ENCODE measurements at regions not wholly inside any gene's neighbourhood (a gene's known extent, or its start where the extent isn't known, plus 50 kb on each side); places are given as distances from the start of the nearest gene placed in this dataset.

- TF ChIP-seq, protein P1, sequence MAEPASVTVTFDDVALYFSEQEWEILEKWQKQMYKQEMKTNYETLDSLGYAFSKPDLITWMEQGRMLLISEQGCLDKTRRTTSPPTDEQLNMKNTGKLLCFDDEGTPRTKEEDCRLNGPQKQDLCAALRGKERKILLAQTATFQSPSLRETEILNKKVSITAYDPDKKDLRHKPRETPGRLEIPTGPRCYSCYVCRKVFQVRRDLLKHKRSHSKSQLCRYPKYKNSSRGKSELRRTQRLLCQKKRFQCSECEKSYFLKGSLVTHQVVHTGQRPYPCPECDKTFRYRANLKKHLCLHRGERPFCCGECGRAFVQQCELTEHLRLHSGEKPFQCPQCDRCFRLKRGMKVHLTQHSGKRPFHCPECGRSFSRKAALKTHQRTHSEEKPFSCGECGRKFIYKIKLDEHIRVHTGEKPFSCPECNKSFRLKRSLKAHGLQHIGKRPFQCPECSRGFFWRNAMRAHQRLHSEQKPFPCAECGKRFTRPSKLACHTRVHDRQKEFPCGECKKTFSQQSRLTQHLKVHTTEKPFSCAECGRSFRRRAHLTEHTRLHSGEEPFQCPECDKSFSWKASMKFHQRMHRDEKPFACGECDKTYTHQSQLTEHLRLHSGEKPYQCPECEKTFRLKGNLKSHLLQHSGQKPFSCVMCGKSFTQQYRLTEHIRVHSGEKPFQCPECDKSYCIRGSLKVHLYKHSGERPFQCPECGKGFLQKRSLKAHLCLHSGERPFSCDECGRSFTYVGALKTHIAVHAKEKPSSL (CRISPR knock-in tag; conservative IDR thresholded peaks at IDR 0.05): no peak
- TF ChIP-seq, protein P2, sequence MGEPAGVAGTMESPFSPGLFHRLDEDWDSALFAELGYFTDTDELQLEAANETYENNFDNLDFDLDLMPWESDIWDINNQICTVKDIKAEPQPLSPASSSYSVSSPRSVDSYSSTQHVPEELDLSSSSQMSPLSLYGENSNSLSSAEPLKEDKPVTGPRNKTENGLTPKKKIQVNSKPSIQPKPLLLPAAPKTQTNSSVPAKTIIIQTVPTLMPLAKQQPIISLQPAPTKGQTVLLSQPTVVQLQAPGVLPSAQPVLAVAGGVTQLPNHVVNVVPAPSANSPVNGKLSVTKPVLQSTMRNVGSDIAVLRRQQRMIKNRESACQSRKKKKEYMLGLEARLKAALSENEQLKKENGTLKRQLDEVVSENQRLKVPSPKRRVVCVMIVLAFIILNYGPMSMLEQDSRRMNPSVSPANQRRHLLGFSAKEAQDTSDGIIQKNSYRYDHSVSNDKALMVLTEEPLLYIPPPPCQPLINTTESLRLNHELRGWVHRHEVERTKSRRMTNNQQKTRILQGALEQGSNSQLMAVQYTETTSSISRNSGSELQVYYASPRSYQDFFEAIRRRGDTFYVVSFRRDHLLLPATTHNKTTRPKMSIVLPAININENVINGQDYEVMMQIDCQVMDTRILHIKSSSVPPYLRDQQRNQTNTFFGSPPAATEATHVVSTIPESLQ (CRISPR knock-in tag; IDR thresholded peaks at IDR 0.05): no peak
- peak; percentile 41; the same call in 1 of the 2 replicates for TF ChIP-seq ZNF423 (CRISPR knock-in tag; IDR thresholded peaks at IDR 0.05)
- TF ChIP-seq SP1 (CRISPR knock-in tag; conservative IDR thresholded peaks at IDR 0.05): no peak
- TF ChIP-seq, protein P3, sequence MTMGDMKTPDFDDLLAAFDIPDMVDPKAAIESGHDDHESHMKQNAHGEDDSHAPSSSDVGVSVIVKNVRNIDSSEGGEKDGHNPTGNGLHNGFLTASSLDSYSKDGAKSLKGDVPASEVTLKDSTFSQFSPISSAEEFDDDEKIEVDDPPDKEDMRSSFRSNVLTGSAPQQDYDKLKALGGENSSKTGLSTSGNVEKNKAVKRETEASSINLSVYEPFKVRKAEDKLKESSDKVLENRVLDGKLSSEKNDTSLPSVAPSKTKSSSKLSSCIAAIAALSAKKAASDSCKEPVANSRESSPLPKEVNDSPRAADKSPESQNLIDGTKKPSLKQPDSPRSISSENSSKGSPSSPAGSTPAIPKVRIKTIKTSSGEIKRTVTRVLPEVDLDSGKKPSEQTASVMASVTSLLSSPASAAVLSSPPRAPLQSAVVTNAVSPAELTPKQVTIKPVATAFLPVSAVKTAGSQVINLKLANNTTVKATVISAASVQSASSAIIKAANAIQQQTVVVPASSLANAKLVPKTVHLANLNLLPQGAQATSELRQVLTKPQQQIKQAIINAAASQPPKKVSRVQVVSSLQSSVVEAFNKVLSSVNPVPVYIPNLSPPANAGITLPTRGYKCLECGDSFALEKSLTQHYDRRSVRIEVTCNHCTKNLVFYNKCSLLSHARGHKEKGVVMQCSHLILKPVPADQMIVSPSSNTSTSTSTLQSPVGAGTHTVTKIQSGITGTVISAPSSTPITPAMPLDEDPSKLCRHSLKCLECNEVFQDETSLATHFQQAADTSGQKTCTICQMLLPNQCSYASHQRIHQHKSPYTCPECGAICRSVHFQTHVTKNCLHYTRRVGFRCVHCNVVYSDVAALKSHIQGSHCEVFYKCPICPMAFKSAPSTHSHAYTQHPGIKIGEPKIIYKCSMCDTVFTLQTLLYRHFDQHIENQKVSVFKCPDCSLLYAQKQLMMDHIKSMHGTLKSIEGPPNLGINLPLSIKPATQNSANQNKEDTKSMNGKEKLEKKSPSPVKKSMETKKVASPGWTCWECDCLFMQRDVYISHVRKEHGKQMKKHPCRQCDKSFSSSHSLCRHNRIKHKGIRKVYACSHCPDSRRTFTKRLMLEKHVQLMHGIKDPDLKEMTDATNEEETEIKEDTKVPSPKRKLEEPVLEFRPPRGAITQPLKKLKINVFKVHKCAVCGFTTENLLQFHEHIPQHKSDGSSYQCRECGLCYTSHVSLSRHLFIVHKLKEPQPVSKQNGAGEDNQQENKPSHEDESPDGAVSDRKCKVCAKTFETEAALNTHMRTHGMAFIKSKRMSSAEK (CRISPR knock-in tag; IDR thresholded peaks at IDR 0.05; ENCODE audit: borderline replicate concordance): no peak
- TF ChIP-seq, protein P4, sequence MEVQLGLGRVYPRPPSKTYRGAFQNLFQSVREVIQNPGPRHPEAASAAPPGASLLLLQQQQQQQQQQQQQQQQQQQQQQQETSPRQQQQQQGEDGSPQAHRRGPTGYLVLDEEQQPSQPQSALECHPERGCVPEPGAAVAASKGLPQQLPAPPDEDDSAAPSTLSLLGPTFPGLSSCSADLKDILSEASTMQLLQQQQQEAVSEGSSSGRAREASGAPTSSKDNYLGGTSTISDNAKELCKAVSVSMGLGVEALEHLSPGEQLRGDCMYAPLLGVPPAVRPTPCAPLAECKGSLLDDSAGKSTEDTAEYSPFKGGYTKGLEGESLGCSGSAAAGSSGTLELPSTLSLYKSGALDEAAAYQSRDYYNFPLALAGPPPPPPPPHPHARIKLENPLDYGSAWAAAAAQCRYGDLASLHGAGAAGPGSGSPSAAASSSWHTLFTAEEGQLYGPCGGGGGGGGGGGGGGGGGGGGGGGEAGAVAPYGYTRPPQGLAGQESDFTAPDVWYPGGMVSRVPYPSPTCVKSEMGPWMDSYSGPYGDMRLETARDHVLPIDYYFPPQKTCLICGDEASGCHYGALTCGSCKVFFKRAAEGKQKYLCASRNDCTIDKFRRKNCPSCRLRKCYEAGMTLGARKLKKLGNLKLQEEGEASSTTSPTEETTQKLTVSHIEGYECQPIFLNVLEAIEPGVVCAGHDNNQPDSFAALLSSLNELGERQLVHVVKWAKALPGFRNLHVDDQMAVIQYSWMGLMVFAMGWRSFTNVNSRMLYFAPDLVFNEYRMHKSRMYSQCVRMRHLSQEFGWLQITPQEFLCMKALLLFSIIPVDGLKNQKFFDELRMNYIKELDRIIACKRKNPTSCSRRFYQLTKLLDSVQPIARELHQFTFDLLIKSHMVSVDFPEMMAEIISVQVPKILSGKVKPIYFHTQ (CRISPR knock-in tag; IDR thresholded peaks at IDR 0.05): no peak
- TF ChIP-seq EMX1 (CRISPR knock-in tag; IDR thresholded peaks at IDR 0.05): no peak
- no peak for TF ChIP-seq NFATC4 (CRISPR knock-in tag; IDR thresholded peaks at IDR 0.05)
- TF ChIP-seq TP53 (CRISPR knock-in tag; IDR thresholded peaks at IDR 0.05): peak; percentile 74; the same call in 1 of the 2 replicates
- TF ChIP-seq RELA (CRISPR knock-in tag; IDR thresholded peaks at IDR 0.05; ENCODE audit: borderline replicate concordance): no peak
- TF ChIP-seq TEAD1 (CRISPR knock-in tag; IDR thresholded peaks at IDR 0.05): peak; percentile 67; the same call in 1 of the 2 replicates
- TF ChIP-seq TEAD4 (CRISPR knock-in tag; IDR thresholded peaks at IDR 0.05): peak; percentile 68; the same call in 1 of the 2 replicates
- TF ChIP-seq, protein P5, sequence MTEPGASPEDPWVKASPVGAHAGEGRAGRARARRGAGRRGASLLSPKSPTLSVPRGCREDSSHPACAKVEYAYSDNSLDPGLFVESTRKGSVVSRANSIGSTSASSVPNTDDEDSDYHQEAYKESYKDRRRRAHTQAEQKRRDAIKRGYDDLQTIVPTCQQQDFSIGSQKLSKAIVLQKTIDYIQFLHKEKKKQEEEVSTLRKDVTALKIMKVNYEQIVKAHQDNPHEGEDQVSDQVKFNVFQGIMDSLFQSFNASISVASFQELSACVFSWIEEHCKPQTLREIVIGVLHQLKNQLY (CRISPR knock-in tag; IDR thresholded peaks at IDR 0.05): 0 out of 2 replicates have a peak, but pooled peaks have one; percentile 53
- no peak for TF ChIP-seq RORB (CRISPR knock-in tag; IDR thresholded peaks at IDR 0.05)
- TF ChIP-seq ZNF263 (CRISPR knock-in tag; IDR thresholded peaks at IDR 0.05; ENCODE audit: low read depth): peak; percentile 20; the same call in 1 of the 2 replicates
- 0 out of 2 replicates have a peak, but pooled peaks have one; percentile 29 for TF ChIP-seq JUN (CRISPR knock-in tag; IDR thresholded peaks at IDR 0.05)
- TF ChIP-seq, protein P6, sequence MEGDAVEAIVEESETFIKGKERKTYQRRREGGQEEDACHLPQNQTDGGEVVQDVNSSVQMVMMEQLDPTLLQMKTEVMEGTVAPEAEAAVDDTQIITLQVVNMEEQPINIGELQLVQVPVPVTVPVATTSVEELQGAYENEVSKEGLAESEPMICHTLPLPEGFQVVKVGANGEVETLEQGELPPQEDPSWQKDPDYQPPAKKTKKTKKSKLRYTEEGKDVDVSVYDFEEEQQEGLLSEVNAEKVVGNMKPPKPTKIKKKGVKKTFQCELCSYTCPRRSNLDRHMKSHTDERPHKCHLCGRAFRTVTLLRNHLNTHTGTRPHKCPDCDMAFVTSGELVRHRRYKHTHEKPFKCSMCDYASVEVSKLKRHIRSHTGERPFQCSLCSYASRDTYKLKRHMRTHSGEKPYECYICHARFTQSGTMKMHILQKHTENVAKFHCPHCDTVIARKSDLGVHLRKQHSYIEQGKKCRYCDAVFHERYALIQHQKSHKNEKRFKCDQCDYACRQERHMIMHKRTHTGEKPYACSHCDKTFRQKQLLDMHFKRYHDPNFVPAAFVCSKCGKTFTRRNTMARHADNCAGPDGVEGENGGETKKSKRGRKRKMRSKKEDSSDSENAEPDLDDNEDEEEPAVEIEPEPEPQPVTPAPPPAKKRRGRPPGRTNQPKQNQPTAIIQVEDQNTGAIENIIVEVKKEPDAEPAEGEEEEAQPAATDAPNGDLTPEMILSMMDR (IDR thresholded peaks at IDR 0.05): no peak
- TF ChIP-seq ATF2 (CRISPR knock-in tag; IDR thresholded peaks at IDR 0.05; ENCODE audit: borderline replicate concordance, low read depth): no peak
- peak; percentile 79; the same call in 1 of the 2 replicates for TF ChIP-seq ZBTB21 (CRISPR knock-in tag; IDR thresholded peaks at IDR 0.05; ENCODE audit: borderline replicate concordance)
These were observed 101.0 kb downstream of the BEGAIN start (continued) for GRCh38 chr14:100486025-100486828.
